SK-N-SH treated with all-trans-retinoic acid at 6 μM for 48 hours (cell line): ENCODE measurements at regions not wholly inside any gene's neighbourhood (a gene's known extent, or its start where the extent isn't known, plus 50 kb on each side); places are given as distances from the start of the nearest gene placed in this dataset.

ENCODE experiments used
- ATAC-seq: fragments of 200-7000 bp; cut with Tn5 transposase; 3 replicates; pipeline ENCODE4 v1.9.1; 2020; ENCODE audit warnings: mild to moderate bottlenecking, moderate library complexity
- ARNTL ChIP-seq: fragments of 450-650 bp; formaldehyde crosslinking; IDR thresholded peaks from 2 replicates; pipeline ENCODE4 v1.5.0; 2020; ENCODE audit warnings: low read depth, mild to moderate bottlenecking, moderate library complexity, borderline replicate concordance
- BACH2 ChIP-seq: fragments of 250-450 bp; sonication (Bioruptor Pico); IDR thresholded peaks from 2 replicates; pipeline ENCODE4 v1.9.0; 2021; ENCODE audit warnings: mild to moderate bottlenecking, borderline replicate concordance
- CREB5 ChIP-seq: fragments of 250-450 bp; sonication (Bioruptor Pico); IDR thresholded peaks from 2 replicates; pipeline ENCODE4 v1.5.1; 2020; ENCODE audit warnings: low read depth, mild to moderate bottlenecking, moderate library complexity
- CSDC2 ChIP-seq: fragments of 250-450 bp; sonication (Bioruptor Pico); IDR thresholded peaks from 2 replicates; pipeline ENCODE4 v1.5.0; 2020; ENCODE audit warnings: mild to moderate bottlenecking, moderate library complexity
- CSRNP3 ChIP-seq: fragments of 250-450 bp; sonication (Bioruptor Pico); IDR thresholded peaks from 2 replicates; pipeline ENCODE4 v1.5.1; 2021; ENCODE audit warnings: mild to moderate bottlenecking, moderate library complexity
- ESRRG ChIP-seq: fragments of 250-450 bp; sonication (Bioruptor Pico); IDR thresholded peaks from 2 replicates; pipeline ENCODE4 v1.6.1; 2021; ENCODE audit warnings: mild to moderate bottlenecking
- GLIS3 ChIP-seq: fragments of 250-450 bp; sonication (Bioruptor Pico); IDR thresholded peaks from 2 replicates; pipeline ENCODE4 v1.5.0; 2020; ENCODE audit warnings: mild to moderate bottlenecking, moderate library complexity
- ISL1 ChIP-seq: fragments of 250-450 bp; sonication (Bioruptor Pico); IDR thresholded peaks from 2 replicates; pipeline ENCODE4 v2.1.2; 2022; ENCODE audit warnings: mild to moderate bottlenecking, moderate library complexity
- OSR1 ChIP-seq: fragments of 250-450 bp; sonication (Bioruptor Pico); IDR thresholded peaks from 2 replicates; pipeline ENCODE4 v1.8.0; 2022; ENCODE audit warnings: moderate library complexity, mild to moderate bottlenecking, inconsistent platforms
- PATZ1 ChIP-seq: fragments of 250-450 bp; sonication (Bioruptor Pico); IDR thresholded peaks from 2 replicates; pipeline ENCODE4 v1.8.0; 2020; ENCODE audit warnings: mild to moderate bottlenecking, moderate library complexity, borderline replicate concordance
- POU6F1 ChIP-seq: fragments of 250-450 bp; sonication (Bioruptor Pico); IDR thresholded peaks from 2 replicates; pipeline ENCODE4 v1.8.0; 2021; ENCODE audit warnings: low read depth, mild to moderate bottlenecking, moderate library complexity, borderline replicate concordance
- PPARA ChIP-seq: fragments of 250-450 bp; sonication (Bioruptor Pico); IDR thresholded peaks from 2 replicates; pipeline ENCODE4 v1.5.0; 2020; ENCODE audit warnings: mild to moderate bottlenecking, borderline replicate concordance
- RARB ChIP-seq: fragments of 250-450 bp; sonication (Bioruptor Pico); IDR thresholded peaks from 2 replicates; pipeline ENCODE4 v1.8.0; 2021; ENCODE audit warnings: mild to moderate bottlenecking, moderate library complexity
- SNAI2 ChIP-seq: fragments of 250-450 bp; sonication (Bioruptor Pico); IDR thresholded peaks from 2 replicates; pipeline ENCODE4 v1.5.0; 2020; ENCODE audit warnings: mild to moderate bottlenecking, moderate library complexity
- TCF4 ChIP-seq: fragments of 250-450 bp; sonication (Bioruptor Pico); IDR thresholded peaks from 2 replicates; pipeline ENCODE4 v1.8.0; 2021; ENCODE audit warnings: mild to moderate bottlenecking, moderate library complexity, borderline replicate concordance
- TOX ChIP-seq: fragments of 250-450 bp; sonication (Bioruptor Pico); IDR thresholded peaks from 2 replicates; pipeline ENCODE4 v1.8.0; 2021; ENCODE audit warnings: mild to moderate bottlenecking, moderate library complexity, borderline replicate concordance
- TSHZ2 ChIP-seq: fragments of 250-450 bp; sonication (Bioruptor Pico); IDR thresholded peaks from 2 replicates; pipeline ENCODE4 v1.5.0; 2020; ENCODE audit warnings: mild to moderate bottlenecking, moderate library complexity
- ZC3H10 ChIP-seq: fragments of 250-450 bp; sonication (Bioruptor Pico); IDR thresholded peaks from 2 replicates; pipeline ENCODE4 v1.5.1; 2021; ENCODE audit warnings: mild to moderate bottlenecking, moderate library complexity
- ZFP3 ChIP-seq: fragments of 250-450 bp; sonication (Bioruptor Pico); IDR thresholded peaks from 2 replicates; pipeline ENCODE4 v1.5.0; 2020; ENCODE audit warnings: mild to moderate bottlenecking, moderate library complexity
- ZFP30 ChIP-seq: fragments of 450-650 bp; formaldehyde crosslinking; IDR thresholded peaks from 2 replicates; pipeline ENCODE4 v1.5.0; 2022; ENCODE audit warnings: mild to moderate bottlenecking, moderate library complexity
- ZNF565 ChIP-seq: fragments of 450-650 bp; formaldehyde crosslinking; conservative IDR thresholded peaks from 2 replicates; pipeline ENCODE4 v1.5.0; 2020; ENCODE audit warnings: low read depth, mild to moderate bottlenecking, moderate library complexity
- ZNF70 ChIP-seq: fragments of 450-650 bp; formaldehyde crosslinking; IDR thresholded peaks from 2 replicates; pipeline ENCODE4 v1.5.0; 2020; ENCODE audit warnings: mild to moderate bottlenecking, moderate library complexity
- ZNF8 ChIP-seq: fragments of 450-650 bp; formaldehyde crosslinking; IDR thresholded peaks from 2 replicates; pipeline ENCODE4 v1.5.0; 2020; ENCODE audit warnings: mild to moderate bottlenecking, moderate library complexity

GRCh38 chr16:59190731-59191130 is 456.6 kb upstream of the GOT2 start:
- TF ChIP-seq SNAI2 (CRISPR knock-in tag) = no peak
- no peak for TF ChIP-seq TOX (CRISPR knock-in tag)
- TF ChIP-seq PATZ1 (CRISPR knock-in tag) = no peak
- no peak for TF ChIP-seq CSDC2 (CRISPR knock-in tag)
- TF ChIP-seq ZNF8 (CRISPR knock-in tag) = no peak
- no peak for TF ChIP-seq ZNF565 (CRISPR knock-in tag)
- TF ChIP-seq POU6F1 (CRISPR knock-in tag) = no peak
- no peak for TF ChIP-seq ARNTL
- TF ChIP-seq TSHZ2 (CRISPR knock-in tag) = no peak
- no peak for TF ChIP-seq BACH2 (CRISPR knock-in tag)
- TF ChIP-seq CREB5 = no peak
- no peak for TF ChIP-seq ZFP3 (CRISPR knock-in tag)
- no peak for TF ChIP-seq CSRNP3 (CRISPR knock-in tag)
- TF ChIP-seq ZC3H10 (CRISPR knock-in tag) = no peak
- TF ChIP-seq ISL1 = no peak
- no peak for TF ChIP-seq OSR1
- no peak for TF ChIP-seq GLIS3 (CRISPR knock-in tag)
- TF ChIP-seq ESRRG = no peak
- no peak for ATAC-seq

- ATAC-seq = no peak
- no peak for TF ChIP-seq SNAI2 (CRISPR knock-in tag)
- TF ChIP-seq CSDC2 (CRISPR knock-in tag) = no peak
- TF ChIP-seq ZC3H10 (CRISPR knock-in tag) = no peak
- TF ChIP-seq ARNTL = no peak
- no peak for TF ChIP-seq BACH2 (CRISPR knock-in tag)
- TF ChIP-seq ZNF565 (CRISPR knock-in tag) = no peak
- TF ChIP-seq TOX (CRISPR knock-in tag) = no peak
- TF ChIP-seq OSR1 = no peak
- TF ChIP-seq ZFP3 (CRISPR knock-in tag) = no peak
- TF ChIP-seq TCF4 (CRISPR knock-in tag) = no peak
- TF ChIP-seq RARB (CRISPR knock-in tag) = no peak
- no peak for TF ChIP-seq ZFP30 (CRISPR knock-in tag)
- TF ChIP-seq, all 23 proteins: peak for 0
These were observed 453.9 kb upstream of the GOT2 start for GRCh38 chr16:59188029-59188428.

GRCh38 chr16:59181821-59182420 is 447.8 kb upstream of the GOT2 start:
- ATAC-seq = no peak
- TF ChIP-seq ISL1 (no peak), ZNF8 (CRISPR knock-in tag) (no peak), ZNF565 (CRISPR knock-in tag) (no peak), RARB (CRISPR knock-in tag) (no peak), OSR1 (no peak), CSDC2 (CRISPR knock-in tag) (no peak), BACH2 (CRISPR knock-in tag) (no peak), CSRNP3 (CRISPR knock-in tag) (no peak), TOX (CRISPR knock-in tag) (no peak), GLIS3 (CRISPR knock-in tag) (no peak), PPARA (CRISPR knock-in tag) (no peak), TSHZ2 (CRISPR knock-in tag) (no peak), SNAI2 (CRISPR knock-in tag) (no peak), ZNF70 (CRISPR knock-in tag) (no peak), ESRRG (no peak), TCF4 (CRISPR knock-in tag) (no peak)
